T1000 (cell line): ENCODE measurements at regions not wholly inside any gene's neighbourhood (a gene's known extent, or its start where the extent isn't known, plus 50 kb on each side); places are given as distances from the start of the nearest gene placed in this dataset.

Experiments
- DNase-seq: peaks from one replicate; lab custom pipeline; 2025; ENCODE audit warnings: mixed read lengths; lab: John Stamatoyannopoulos, UW

DNA sequence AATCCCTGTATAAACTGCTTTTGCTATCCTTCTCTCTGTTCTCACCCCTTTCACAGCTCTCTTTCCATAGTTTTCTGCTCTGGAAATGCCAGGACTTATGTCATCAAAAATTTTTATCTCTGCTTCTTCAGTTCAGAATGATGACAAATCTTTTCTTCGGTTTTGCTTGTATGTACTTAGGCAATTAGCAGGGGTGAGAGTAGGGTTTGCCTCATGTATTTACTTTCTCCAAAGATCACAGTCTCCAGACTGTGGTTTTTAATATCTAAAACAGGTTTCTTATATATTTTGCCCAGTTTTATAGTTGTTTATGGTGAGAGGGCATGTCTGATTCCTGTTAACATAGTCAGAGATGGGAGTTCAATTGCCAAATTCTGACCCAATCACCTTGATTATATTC, 235.4 kb upstream of the LYPLAL1 start:
- no peak for DNase-seq

DNA sequence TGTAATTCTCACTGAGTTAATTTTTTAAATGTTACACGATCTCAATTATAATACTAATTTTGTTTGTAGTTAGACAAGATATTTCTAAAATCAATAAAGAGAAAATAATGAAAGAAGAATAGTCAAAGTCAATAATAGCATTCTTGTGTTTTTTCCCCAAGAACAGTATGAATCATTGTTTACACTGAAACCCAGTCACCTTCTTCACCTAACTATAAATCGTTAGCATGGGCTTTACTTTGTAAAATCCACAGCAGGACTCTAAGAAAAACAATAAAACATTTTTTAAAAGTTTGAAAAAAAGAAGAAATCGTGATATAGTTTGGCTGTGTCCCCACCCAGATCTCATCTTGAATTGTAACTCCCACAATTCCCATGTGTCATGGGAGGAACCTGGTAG, 234.6 kb upstream of the LYPLAL1 start:
- no peak for DNase-seq

GRCh38 chr1:218942431-218942830, 231.2 kb upstream of the LYPLAL1 start:
- no peak for DNase-seq

GRCh38 chr1:218943371-218943770, 230.3 kb upstream of the LYPLAL1 start:
- DNase-seq: no peak

- no peak for DNase-seq
These were observed 228.6 kb upstream of the LYPLAL1 start for GRCh38 chr1:218945050-218945449.

GRCh38 chr1:218946147-218946546, 227.5 kb upstream of the LYPLAL1 start:
- no peak for DNase-seq

GRCh38 chr1:218948446-218948845, 225.2 kb upstream of the LYPLAL1 start:
- DNase-seq: no peak

GRCh38 chr1:218953386-218953785, 220.3 kb upstream of the LYPLAL1 start:
- no peak for DNase-seq

DNA sequence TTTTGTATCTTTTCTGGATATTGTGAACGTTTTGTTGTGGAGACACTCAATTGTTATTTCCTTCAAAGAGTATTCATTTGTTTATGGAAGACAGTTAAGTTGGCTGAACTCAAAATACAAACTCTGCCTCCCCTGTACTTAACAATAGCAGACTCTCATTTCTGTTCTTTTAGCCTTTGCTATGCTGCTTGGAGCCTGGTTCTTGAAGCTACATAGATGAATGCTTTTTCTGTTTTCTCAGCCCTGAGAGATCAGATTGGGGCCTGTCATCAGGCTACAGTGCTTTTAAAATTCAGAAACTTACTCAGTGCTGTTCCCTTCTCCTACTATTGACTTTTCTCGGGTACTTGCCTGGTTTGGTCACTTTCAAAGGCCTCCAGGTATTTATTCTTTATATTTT, 215.7 kb upstream of the LYPLAL1 start:
- no peak for DNase-seq

GRCh38 chr1:218959784-218960183, 213.9 kb upstream of the LYPLAL1 start:
- DNase-seq: no peak

DNA sequence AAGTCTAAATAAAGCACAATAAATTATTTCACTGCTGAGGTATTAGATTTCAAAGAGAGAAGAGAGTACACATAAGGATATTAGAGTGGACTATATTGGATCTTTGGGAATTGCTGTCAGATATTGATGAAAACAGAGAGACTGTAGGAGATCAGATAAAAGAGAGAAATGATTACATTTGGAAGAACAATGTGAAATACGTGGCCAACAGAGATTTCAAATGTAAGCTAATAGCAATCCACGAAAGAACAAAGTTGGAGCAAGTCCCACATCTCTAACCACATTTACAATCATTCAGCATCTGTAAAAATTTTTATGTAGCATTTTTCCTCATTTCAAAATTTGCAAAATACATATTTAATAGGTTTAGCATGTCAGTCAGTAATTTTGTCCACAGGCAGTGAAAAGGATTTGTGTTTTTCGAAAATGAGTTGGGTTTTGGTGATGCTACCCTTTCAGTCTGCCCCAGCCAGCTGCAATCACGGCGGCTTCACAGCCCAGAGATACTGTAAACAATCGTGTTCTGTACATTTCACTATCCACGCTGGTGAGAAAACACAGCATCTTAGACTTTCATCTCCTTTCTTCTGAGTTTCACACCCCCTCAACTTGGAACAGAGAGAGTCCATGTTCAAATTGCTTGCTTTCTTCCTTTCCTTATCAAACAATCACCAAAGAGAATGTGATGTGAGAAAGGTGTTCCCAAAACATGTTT, 209.1 kb upstream of the LYPLAL1 start:
- no peak for DNase-seq

DNA sequence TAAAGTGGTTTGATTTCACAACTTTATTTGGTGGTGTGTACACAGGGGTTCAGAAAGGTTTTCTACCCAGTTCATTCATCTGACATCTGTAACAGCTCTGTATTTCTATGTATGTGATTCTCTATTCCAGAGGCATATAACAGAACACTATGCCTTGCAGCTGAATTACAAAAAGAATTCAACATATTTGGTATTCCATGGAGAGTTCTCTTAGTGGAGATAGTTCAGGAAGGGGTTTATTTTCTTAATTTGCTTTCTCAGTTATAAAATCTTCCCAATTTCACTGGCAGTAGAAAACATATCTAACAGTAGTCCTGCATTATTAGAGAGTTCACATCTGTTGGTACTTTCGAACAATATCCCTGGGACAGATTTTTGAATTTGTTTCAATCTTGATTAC, 207.9 kb upstream of the LYPLAL1 start:
- DNase-seq: no peak

DNA sequence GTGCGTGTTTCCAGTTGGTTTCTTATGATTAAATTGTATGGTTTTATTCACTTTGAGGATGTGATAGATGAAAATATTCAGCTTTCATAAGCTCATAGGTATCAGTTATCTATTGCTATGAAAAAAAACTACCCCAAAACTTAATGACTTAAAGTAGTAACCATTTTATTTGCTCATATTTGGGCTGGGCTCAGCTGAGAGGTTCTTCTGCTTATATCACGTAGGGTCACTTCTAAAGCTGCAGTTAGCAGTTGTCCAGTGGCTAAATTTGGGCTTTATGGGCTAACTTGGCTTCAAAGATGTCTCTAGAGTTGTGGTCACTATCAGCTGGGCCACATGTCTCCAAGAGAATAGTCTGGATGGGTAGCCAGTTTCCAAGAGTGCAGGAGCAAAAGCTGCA, 206.4 kb upstream of the LYPLAL1 start:
- no peak for DNase-seq

DNA sequence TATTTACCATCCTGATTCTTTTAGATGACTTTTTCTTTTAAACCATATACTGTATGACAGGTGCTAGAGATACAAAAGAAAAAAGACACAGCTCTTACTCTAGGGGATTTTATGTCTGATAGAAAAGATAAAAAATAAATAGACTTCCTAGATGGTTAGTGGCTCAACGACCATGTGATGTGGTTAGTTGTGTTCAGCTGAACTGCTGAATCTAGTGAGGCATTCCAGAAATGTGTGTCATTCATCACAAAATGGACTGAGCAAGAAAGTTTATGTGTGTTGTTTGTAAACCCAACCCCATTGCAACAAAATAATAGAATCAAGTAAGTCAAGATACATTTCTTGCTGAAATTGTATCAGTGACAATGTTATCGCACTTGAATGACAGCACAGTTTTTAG, 205.8 kb upstream of the LYPLAL1 start:
- DNase-seq: no peak

DNA sequence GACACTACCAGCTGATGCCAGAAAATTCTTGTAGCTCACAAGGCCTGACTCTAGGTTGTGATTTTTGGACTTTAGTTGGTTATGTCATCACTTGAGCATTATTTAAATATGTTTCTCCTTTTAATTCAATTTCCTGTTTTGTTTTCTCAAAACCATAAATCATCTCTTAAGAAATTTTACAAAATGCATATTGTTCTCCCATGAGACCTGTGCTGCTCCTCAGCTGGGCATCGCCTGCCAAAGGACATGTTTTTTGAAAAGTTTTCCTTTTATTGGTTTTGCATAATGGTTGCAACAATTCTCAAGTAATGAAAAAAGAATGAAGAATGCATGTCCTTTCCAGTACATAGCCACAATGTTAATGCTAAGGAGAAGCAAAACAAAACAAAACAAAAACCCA, 204.7 kb upstream of the LYPLAL1 start:
- no peak for DNase-seq

DNA sequence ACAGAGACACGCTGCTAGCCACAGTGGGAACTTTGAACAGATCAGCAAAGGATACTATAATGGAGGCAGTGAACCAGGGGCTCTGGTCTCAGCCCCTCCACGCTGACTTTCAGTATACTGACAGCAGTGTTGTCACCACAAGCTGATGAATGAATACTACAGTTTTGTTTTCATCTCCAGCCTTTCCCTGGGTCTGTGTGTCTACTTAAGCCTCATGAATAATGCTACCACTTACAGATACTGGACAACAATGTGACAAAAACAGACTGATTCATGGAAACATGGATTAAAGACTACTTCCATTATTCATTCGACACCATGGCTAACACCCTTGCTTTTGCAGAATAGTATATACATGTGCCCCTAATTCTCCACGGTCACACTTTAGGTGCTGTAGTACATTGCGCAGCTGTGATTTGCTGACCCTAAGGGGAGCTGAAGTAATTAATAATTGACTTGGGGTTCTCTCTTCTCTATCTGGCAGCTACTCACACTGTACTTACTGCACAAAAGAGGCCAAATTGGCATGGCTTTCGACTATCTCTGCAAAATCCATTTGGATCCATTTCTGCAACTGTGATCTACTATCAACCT, 203.2 kb upstream of the LYPLAL1 start:
- no peak for DNase-seq

DNA sequence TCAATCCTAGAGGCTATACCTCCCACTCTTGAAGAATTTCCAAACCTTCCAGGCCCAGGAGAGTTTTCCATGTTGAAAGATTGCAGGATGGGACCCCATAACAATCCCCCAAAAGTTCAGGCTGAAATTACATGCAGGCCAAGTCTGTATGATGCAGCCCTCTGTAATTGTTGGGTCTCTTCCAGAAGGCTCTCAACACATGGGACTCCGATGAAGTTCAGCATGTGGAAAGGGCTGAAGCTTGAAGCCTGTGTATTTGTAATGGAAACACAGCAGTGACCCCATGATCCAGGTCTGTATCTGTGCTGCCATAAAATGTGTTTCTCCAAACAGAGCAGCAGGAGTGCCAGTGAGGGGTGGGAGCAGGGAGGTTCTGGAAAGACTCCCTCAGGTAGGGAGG, 202.5 kb upstream of the LYPLAL1 start:
- no peak for DNase-seq

DNA sequence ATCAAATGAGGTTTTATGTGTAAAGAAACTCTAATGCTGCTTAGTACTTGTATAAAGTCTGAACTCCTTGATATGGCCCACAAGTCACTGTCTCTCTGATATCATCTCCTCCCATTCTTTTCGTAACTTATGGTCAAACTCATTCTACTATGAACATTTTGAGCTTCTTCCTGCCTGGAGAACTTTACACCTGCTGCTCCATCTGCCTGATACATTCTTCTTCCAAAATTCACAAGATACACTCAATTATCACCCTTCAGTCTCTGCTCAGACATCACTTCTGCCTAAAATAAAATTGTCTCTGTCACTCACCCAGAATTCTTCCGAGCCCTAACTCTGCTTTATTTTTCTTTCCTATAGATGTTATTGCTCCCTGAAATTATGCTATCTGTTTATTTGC, 192.8 kb upstream of the LYPLAL1 start:
- no peak for DNase-seq

GRCh38 chr1:218982482-218982881, 191.2 kb upstream of the LYPLAL1 start:
- DNase-seq: no peak

GRCh38 chr1:218983433-218983832, 190.2 kb upstream of the LYPLAL1 start:
- no peak for DNase-seq

DNA sequence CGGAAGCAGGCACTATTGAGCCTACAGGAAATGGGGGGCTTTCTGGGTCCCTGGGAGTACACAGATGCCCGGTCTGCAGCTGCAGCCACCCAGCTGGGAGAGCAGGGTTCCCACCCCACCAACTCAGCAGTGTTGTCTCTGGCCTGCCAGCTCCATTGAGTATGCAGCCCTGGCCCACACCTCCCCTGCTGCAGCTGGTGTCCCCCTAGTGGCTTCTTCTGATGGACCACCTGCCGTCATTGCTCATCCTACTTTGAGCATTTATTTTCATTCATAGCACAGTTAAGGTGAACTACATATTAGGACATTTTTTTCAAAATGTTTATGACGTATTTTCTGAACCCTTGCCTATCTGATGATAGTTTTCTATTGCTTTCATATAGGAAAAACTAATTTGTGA, 189.8 kb upstream of the LYPLAL1 start:
- no peak for DNase-seq

DNA sequence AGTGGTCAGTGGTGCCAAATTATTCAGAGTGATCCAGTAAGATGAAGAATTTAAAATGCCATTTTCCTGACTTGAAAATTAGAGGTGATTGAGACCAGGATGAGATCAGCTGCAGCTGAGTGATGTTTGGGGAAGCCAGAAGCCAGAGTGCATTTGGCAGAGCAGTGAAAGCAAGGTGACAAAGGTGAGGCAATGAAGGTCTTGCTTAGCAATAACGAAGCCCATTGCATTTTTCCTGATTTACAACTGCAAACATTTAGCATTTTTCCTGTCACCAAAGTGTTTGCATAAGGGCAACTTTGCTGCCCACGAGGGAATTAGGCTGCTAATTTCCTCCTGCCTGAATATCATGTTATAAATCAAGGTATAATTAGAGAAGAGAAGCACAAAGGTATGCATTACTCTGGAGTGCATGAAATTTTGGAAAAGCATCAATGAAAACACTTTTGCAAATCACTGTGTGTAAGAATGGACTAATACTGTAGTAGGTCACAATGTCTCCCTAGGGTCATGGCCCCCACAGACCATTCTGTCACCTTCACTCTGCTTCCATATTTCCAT, 188.2 kb upstream of the LYPLAL1 start:
- no peak for DNase-seq

- DNase-seq: no peak
These were observed 186.9 kb upstream of the LYPLAL1 start for GRCh38 chr1:218986816-218987215.

DNA sequence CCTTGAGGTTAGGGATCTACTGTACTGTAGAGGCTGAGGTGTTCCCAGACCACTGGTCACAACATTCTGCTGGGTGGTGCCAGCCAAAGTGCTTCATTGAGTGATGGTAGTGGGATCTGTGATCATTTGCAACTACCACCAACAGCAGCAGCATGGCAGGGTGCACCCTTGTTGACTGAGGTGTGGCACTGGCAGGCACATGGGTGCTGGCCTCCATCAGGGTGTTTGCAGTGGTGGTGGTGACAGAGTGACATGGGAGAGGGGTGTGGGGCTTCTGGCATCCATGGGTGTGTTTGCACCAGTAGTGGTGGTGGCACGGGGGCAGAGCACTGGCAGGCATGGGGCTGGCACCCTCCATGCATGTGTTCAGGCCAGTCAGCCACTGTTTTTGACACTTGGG, 183.7 kb upstream of the LYPLAL1 start:
- DNase-seq: no peak
